Ovary (tissue), 3 donors: ENCODE measurements at regions not wholly inside any gene's neighbourhood (a gene's known extent, or its start where the extent isn't known, plus 50 kb on each side); places are given as distances from the start of the nearest gene placed in this dataset.

ENCODE experiments used
- CTCF ChIP-seq, 3 donors: fragments of 450-650 bp in 2 of 3; fragments of 200-600 bp in 1 of 3; IDR thresholded peaks; one replicate each; pipeline versions ENCODE4 v1.5.1 to v1.8.0; 2016 to 2022; ENCODE audit warnings: antibody characterized with exemption in 3 of 3, mild to moderate bottlenecking in 1 of 3
- POLR2A ChIP-seq: fragments of 450-650 bp; IDR thresholded peaks from one replicate; pipeline ENCODE4 v1.6.1; 2017; ENCODE audit warnings: antibody characterized with exemption, mild to moderate bottlenecking, moderate library complexity
- donor health status: DM: no; HTN: no; CAD: no.

GRCh38 chr3:3707858-3708768 lies 91.1 kb upstream of the LRRN1 start:
- no peak for TF ChIP-seq CTCF (IDR thresholded peaks at IDR 0.05)
- TF ChIP-seq POLR2A, result no peak
